HK-2 (cell line): ENCODE measurements at regions not wholly inside any gene's neighbourhood (a gene's known extent, or its start where the extent isn't known, plus 50 kb on each side); places are given as distances from the start of the nearest gene placed in this dataset.

ENCODE experiments used
- DNase-seq: peaks from one replicate; pipeline ENCODE4 v3.0.0-alpha.2; 2018; ENCODE audit not compliant: unreplicated experiment

DNA sequence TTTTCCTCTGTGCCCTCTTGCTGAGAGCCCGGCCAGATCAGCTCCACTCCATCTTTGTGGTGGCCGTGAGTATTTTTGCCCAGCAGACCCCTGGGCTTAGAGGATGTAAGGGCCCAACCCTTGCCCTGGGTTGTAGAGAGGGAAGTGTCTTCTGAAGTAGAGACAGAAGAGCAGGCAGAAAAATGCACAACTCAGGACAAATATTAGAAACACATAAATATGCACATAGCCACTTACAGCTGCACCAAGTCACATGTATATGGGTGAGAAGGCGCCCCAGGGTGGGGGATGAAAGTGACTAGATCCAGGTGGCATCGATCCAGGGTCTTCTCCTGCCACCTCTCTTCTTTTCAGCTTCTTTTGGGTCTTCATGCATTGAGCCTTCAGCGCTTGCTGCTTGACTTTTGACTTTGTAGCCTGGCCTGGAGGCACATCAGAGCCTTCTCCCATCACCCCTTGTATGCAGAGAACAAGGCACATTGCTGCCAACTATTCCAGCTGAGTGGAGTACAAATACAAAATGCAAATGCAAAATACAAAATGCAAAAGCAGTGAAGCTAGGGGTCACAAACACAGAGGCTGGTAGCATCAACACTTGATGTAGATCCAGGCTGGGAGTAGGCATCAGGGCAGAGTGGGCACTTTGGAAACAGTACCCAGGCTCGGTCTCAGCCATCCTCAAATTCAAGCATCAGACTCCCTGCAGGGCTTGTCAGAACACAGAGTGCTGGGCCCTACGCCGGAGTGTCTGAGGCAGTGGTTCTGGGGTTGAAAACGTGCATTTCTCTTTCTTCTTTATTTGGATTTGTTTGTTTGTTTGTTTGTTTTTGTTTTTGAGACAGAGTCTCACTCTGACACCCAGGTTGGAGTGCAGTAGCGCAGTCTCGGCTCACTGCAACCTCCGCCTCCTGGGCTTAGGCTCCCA, 133.0 kb downstream of the ASB7 start:
- no peak for DNase-seq

GRCh38 chr15:100737214-100737613, 134.8 kb downstream of the ASB7 start:
- DNase-seq, result no peak

- no peak for DNase-seq
Measured at GRCh38 chr15:100738614-100739013, 136.2 kb downstream of the ASB7 start.

GRCh38 chr15:100740138-100740537, 137.7 kb downstream of the ASB7 start:
- DNase-seq, result no peak

DNA sequence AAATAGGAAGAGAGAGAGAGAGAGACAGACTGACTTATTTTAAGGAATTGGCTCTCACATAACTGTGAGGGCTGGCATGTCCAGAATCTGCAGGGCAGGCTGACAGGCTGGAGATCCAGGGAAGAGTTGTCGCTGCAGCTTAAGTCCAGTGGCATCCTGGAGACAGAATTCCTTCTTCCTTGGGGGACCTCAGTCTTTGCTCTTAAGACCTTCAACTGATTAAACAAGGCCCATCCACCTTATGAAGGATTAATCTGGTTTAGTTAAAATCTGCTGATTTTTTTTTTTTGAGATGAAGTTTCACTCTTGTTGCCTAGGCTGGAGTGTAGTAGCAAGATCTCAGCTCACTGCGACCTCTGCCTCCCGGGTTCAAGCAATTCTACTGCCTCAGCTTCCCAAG, 128.0 kb upstream of the ALDH1A3 start:
- no peak for DNase-seq

DNA sequence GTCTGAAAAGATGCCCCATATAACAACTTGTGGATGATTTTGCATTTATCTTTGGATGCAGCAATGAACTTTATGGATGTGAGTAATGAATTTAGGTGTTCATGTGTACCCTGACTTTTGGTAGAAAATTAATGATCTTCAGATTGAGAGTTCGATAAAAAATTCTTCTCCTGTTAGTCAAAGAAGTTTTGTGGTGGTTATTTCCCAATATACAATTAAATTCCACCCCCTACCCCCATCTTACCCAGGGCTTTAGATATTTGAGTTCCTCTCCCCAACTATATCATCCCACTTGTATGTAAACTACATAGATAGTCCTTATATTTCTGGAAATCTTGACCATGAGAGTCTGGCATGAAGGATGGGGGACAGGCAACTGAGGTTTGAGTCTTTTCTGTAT, 126.1 kb upstream of the ALDH1A3 start:
- DNase-seq, result no peak

DNA sequence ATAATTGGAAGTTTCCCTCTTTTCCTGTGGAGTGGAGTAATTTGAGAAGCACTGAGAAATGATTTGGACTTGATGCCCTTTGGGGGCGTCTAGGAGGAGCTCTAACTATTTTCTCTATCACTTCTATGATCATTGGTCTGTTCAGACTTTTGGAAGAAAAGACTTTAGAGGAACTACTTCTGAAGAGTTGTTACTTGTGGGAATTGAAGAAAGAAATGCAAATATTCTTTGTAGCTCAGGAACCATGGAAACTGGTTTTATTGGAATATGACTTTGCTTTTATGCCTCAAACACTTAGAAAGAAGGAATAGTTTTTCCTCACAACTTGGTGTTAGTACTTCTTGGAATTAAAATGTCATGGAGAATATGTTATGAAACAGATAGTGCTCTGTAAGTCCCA, 122.0 kb upstream of the ALDH1A3 start:
- DNase-seq, result no peak

GRCh38 chr15:100758555-100758954, 121.1 kb upstream of the ALDH1A3 start:
- DNase-seq, result no peak

DNA sequence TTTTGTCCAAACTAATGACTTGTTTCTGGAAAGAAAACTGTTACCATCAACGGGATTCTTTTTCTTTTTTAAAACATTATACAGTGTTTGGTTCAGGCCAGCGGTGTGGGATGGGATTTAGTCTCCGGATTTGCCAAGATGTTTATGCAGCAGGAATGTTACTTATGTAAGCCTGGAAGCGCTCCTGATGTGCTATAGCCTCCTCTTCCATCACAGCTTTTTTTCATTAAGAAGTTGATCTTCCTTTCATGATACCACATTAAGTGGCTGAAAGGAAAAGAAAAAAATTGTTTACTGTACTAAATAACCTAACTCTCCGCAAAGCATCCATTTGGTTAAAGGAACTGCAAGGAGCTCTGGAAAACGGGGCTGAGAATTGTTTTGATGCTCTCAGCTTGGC, 120.5 kb upstream of the ALDH1A3 start:
- DNase-seq, result no peak

- no peak for DNase-seq
Measured at GRCh38 chr15:100759698-100760356, 119.8 kb upstream of the ALDH1A3 start.

DNA sequence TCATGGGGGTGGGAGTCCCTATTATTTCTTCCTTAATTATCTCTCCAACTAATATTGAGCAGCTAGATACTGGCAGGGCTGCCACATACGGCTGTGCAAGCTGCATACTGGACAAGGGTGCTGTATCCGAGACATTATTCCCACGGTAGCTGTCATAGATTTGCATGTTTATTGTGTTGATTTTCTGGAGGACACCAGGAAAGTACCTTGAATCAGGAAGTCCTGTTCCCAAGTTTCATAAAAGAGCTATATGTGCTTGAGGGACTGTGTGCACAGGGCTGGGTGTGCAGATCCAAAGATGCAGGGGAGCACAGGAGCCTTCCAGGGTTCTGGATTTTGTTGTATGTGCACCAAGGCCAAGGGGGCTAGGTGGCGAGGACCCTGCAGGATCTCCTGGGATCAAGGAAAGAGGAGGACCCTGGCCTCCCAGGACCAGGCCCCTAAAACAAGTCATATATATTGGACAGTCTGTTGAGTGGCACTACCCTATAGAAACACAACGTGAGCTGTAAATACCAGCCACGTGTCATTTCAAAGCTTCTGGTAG, 119.2 kb upstream of the ALDH1A3 start:
- no peak for DNase-seq

DNA sequence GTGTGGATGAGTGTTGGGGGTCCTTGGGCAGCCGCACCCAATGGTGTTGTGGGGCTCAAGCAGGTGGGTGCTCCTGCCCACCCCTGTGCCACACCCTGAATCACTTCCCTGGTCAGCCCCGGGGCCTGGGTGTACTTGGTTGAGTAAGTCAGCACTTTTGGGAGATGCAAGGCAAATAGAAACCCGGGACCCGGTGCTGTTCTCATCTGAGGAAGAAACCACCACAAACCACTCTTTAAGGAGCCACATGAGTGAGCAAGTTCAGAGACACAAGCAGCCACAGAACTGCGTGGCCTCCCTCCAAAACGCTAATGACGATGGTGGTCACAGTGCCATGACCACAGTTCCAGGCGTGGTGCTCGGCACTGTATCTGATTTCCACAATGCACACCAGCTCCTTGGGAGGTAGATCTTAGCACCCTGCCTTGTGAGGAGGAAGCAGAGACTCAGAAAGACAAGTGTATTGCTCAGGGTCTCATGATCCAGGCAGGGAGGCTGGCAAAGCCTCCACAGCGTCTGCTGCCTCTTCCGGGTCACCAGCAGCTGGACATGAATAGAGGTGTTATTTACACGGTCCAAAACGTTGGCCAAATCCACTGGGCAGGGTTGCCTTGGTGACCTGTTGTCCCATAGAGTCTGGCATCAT, 118.2 kb upstream of the ALDH1A3 start:
- DNase-seq, result no peak

DNA sequence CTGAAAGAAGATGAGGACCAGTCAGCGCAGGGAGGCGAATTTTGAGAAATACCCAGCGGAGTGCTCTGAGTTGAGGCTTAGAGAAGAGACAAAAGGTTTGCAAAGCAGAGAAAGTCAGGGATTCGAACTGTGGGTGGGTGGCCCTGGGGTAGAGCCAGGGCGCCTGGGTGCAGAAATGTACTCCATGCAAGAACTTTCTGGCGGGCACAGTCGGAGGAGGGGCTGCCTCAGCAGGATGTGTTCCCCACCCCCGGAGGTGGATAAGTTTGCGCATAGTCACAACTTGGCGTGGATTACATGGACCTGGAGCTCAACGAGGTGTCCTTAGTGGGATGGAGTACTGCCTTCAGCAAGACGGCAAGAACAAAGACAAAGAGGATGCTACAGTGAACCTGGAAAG, 117.3 kb upstream of the ALDH1A3 start:
- no peak for DNase-seq

GRCh38 chr15:100762913-100763834, 116.5 kb upstream of the ALDH1A3 start:
- DNase-seq, result no peak

DNA sequence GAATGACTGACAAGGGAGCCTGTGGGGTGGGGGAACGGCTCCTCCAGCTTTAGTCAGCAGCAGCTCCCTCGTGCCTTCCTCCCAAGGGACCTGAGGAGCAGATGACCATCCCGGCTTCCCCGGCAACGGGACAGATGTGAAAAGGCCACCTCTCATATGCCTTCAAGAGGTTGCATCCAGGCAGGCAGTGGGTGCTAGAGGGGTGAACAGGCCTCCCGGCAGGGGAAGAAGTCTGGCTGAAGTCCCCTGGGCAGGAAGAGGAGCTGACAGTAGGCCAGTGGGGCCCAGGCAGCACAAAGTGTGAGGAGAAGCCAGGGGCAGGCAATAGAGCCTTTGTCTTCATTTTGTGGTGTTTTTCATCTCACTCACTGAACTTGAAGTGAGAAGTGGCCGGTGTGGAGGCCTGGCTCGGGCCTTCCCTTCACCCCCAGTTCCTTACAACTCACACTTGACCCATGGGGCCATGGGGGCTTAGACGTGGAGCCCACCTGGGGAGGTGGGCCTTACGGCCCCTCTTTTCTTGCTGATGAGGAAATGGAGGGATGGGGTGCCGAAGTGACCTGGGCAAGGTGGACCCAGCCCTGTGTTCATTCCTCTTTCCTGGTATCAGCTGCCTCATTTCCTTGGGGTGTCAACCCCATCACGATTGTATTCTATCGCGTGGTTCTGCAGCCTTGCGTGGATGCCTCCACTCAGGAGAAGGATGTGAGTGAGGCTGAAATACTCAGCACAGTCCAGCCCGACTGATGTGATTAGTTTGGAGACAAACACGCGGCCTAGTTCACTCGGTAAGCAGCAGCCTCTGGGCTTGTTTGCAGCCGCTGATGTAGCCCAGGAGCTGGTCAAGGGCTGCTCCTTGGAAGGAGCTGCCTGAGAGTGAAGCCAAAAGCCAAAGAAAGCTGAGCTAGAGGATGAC, 115.5 kb upstream of the ALDH1A3 start:
- DNase-seq, result no peak

GRCh38 chr15:100764778-100765466, 114.7 kb upstream of the ALDH1A3 start:
- DNase-seq, result no peak

DNA sequence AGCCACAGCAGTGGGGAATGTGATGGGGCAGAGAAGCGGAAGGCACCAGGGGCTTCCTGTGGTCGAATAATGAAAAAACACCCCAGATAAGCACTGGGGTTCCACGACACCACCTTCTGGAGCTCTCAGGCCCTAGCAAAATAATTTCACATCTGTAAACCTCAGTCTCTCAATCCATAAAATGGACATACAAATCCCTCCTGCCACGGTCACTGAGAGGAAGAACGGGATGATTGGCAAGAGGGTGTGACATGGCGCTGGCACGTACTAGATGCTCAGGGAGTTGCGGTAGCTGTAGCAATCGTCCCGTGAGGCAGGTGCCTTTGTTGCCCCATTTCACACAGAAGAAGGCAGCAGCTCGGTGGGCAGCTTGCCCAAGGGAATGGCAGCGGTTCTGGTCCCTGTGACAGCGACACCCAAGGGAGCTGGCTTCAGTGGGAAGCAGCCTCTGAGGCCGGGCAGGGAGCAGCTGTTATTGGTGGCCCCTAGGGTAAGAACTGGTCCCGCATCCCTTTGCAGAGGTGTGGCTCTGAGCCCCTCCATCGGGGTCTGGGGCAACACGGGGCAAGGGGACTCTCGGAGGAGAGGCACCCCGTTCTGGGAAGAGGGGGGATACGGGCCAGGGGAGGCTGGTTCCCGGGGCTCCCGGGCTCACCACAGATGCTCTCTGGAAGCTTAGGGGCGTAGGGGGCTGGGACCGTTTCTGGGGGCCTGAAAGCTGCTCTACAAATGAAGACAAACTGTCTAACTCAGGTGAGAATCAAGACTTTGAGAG, 114.0 kb upstream of the ALDH1A3 start:
- DNase-seq, result no peak

GRCh38 chr15:100766243-100767000, 113.2 kb upstream of the ALDH1A3 start:
- DNase-seq, result no peak
